Hematopoietic multipotent progenitor cell treated with erythropoietin and hydrocortisone succinate and interleukin-3 and kit ligand, for 8 days (in vitro differentiated cells): ENCODE measurements at regions not wholly inside any gene's neighbourhood (a gene's known extent, or its start where the extent isn't known, plus 50 kb on each side); places are given as distances from the start of the nearest gene placed in this dataset.

ENCODE experiments used
- DNase-seq: peaks from one replicate; pipeline ENCODE4 v3.0.0-alpha.2; 2015

GRCh38 chr12:59036973-59037762 is 116.9 kb upstream of the LRIG3 start:
- no peak for DNase-seq

GRCh38 chr12:59036347-59036746 is 116.0 kb upstream of the LRIG3 start:
- DNase-seq: no peak

GRCh38 chr12:59031313-59031712 is 111.0 kb upstream of the LRIG3 start:
- DNase-seq: no peak

- no peak for DNase-seq
These were observed 110.1 kb upstream of the LRIG3 start for GRCh38 chr12:59030415-59030814.

- DNase-seq: no peak
These were observed 106.9 kb upstream of the LRIG3 start for GRCh38 chr12:59027199-59027598.

- no peak for DNase-seq
These were observed 103.6 kb upstream of the LRIG3 start for GRCh38 chr12:59023861-59024424.

- DNase-seq: no peak
These were observed 100.0 kb upstream of the LRIG3 start for GRCh38 chr12:59020073-59020946.

GRCh38 chr12:59014885-59015284 is 94.6 kb upstream of the LRIG3 start:
- DNase-seq: no peak

- no peak for DNase-seq
These were observed 90.6 kb upstream of the LRIG3 start for GRCh38 chr12:59010941-59011340.

- no peak for DNase-seq
These were observed 89.8 kb upstream of the LRIG3 start for GRCh38 chr12:59010118-59010517.

GRCh38 chr12:59007620-59008019 is 87.3 kb upstream of the LRIG3 start:
- no peak for DNase-seq

- no peak for DNase-seq
These were observed 85.1 kb upstream of the LRIG3 start for GRCh38 chr12:59005193-59005955.

- DNase-seq: no peak
These were observed 84.2 kb upstream of the LRIG3 start for GRCh38 chr12:59004456-59004855.

GRCh38 chr12:58995666-58996363 is 75.5 kb upstream of the LRIG3 start:
- no peak for DNase-seq

- DNase-seq: no peak
These were observed 68.5 kb upstream of the LRIG3 start for GRCh38 chr12:58988643-58989344.

GRCh38 chr12:58981961-58982360 is 61.7 kb upstream of the LRIG3 start:
- no peak for DNase-seq

- DNase-seq: no peak
These were observed 60.5 kb upstream of the LRIG3 start for GRCh38 chr12:58980768-58981167.

- no peak for DNase-seq
These were observed 58.4 kb upstream of the LRIG3 start for GRCh38 chr12:58978717-58979116.

- no peak for DNase-seq
These were observed 57.2 kb upstream of the LRIG3 start for GRCh38 chr12:58977476-58977875.

- DNase-seq: no peak
These were observed 55.8 kb upstream of the LRIG3 start for GRCh38 chr12:58976146-58976545.
